NCI-H460 (cell line): ENCODE measurements at regions not wholly inside any gene's neighbourhood (a gene's known extent, or its start where the extent isn't known, plus 50 kb on each side); places are given as distances from the start of the nearest gene placed in this dataset.

Experiments
- DNase-seq: peaks from one replicate; pipeline ENCODE4 v3.0.0-alpha.2; 2016; ENCODE audit warnings: low read depth; ENCODE audit errors: extremely low read depth

- no peak for DNase-seq
Measured at GRCh38 chr11:42161886-42162285, 702.4 kb upstream of the LRRC4C start.

GRCh38 chr11:42169191-42169590 is 709.7 kb upstream of the LRRC4C start:
- no peak for DNase-seq

DNA sequence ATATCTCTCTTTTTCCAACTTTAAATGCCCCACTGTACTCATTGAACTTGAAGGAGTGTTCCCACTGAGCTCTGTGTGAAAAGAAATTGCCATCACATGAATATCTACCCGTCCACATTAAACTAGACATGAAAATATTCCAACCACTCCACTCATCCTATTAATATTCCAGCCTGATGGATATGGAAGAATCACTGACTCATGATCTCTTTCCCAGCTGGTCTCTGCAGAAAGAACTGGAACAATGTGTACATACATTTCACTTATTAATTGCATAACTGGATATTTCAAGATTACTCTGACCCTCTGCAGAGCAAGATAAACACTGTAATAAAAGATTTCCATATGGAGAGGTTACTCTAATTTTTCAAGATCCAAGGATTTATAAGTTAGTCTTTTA is 711.1 kb upstream of the LRRC4C start:
- no peak for DNase-seq

GRCh38 chr11:42171046-42171445 is 711.6 kb upstream of the LRRC4C start:
- no peak for DNase-seq

DNA sequence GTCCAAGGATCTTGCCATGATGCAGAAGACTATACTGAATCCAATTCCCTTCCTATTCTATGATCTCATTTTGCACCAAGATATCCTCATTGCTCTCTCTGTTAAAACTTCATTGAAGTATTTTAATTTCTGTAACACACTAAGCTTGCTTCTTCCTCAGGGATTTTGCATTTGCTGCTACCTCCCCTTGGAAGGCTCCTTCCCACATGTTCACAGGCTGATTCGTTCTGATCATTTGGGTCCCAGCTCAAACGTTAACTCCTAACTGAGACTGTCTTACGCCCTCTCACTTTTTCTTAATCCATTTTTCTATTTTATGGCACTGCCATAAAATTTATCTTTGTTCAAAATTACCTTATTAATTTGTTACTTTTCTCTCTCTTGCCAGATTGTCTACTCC is 713.0 kb upstream of the LRRC4C start:
- DNase-seq = no peak

DNA sequence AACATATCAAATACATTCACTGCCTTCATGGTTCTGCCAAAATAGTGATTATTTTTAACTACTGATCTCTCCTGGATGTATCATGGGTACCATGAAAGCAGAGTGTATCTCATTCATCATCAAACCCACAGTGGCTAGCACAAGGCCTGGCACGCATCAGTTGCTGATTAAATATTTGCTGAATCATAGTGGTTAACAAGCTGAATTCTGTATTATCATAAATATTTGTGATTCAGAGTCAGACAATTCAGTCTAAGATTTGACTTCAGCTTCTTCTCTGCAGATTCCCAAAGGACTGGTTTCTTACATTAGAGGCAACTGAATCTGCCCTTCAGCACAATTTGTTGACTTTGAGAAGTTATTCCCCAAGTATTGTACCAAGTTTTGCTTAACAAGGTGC is 715.8 kb upstream of the LRRC4C start:
- no peak for DNase-seq

- no peak for DNase-seq
Measured at GRCh38 chr11:42179216-42179615, 719.8 kb upstream of the LRRC4C start.

DNA sequence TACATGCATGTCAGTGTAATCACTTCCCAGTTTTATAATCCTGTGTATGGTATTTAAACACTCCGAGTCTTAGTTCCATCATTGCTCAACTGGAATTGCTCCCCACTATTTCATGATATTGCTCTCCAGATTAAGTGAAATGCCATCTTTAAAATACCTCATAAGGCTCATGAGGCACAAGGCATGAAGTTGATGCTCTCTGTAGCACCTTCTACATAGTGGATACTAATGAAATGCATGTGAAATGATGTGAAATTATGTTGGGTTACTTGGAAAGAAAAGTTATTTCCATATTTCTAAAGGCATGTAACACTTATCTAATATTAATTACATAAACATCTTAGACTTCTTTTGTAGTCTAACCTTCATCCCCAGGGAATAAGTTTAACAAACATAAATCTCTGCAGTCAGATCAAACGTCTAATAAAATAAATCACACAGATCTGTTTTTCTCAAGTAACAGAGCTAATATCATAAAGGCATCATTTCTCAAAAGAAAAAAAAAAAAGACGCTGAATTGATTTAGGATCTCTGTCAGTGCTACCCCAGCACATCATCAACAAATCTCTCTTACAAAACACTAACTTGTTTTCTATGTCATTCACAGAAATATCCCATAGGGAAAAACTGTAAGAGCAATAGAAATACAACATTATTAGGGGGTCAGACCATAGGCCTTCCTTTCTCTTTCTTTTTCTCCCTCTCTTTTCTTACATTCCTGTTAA is 736.0 kb upstream of the LRRC4C start:
- no peak for DNase-seq

DNA sequence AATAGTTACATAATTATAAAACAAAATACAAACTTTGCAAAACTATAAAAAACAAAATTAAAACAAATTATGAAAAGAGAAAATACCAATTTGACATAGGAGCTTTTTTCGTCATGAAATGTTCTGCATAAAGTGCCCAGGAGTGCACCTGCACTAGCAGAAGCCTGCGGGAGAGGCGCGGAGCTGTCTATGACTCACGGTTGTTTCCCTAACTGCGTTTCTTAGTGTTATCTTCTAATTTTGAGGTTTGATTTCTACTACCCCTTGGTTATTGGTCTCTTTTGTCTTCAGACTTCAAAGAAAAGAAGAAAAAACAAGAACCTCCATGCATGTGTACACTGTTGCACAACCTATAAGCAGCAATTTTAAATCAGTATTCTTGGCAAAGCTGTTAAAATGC is 740.9 kb upstream of the LRRC4C start:
- no peak for DNase-seq

GRCh38 chr11:42201603-42202148 is 742.2 kb upstream of the LRRC4C start:
- DNase-seq = no peak

DNA sequence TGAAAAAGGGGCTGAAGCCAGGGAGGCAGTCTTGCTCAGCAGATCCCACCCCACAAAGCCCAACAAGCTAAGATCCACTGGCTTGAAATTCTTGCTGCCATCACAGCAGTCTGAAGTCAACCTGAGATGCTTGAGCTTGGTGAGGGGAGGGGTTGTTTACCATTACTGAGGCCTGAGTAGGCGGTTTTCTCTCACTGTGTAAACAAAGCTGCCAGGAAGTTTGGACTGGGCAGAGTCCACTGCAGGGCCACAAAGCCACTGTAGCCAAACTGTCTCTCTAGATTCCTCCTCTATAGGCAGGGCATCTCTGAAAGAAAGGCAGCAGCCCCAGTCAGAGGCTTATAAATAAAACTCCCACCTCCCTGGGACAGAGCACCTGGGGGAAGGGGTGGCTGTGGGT is 746.1 kb upstream of the LRRC4C start:
- DNase-seq = no peak

- no peak for DNase-seq
Measured at GRCh38 chr11:42225664-42226063, 766.2 kb upstream of the LRRC4C start.

GRCh38 chr11:42232673-42233072 is 773.2 kb upstream of the LRRC4C start:
- DNase-seq = no peak

GRCh38 chr11:42234451-42234951 is 775.0 kb upstream of the LRRC4C start:
- no peak for DNase-seq

DNA sequence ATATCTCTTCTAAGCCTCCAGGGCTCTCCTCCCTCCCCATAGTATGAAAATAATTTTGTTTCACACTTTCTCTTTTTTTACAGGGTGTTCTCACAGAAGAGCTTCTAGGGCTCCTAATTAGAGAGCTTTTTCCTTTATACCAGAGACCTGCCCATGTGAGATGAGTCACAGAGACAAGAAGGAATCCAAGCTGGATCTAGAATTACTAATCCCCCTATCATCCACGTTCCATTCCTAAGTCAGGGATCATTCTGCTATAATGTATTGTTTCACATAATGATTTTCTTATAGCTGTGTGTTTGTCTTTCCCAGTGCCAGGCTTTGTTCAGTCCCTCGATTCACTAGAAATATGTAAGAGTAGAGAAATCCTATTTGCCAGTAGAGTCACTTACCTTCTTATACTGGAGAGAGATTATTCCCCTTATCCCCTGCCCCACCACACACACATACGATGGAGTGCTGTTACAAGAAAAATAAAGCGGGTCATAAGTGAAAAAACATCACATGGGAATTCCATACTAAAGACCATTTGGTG is 778.3 kb upstream of the LRRC4C start:
- no peak for DNase-seq

- no peak for DNase-seq
Measured at GRCh38 chr11:42239188-42239587, 779.7 kb upstream of the LRRC4C start.

GRCh38 chr11:42243385-42243784 is 783.9 kb upstream of the LRRC4C start:
- DNase-seq = no peak

GRCh38 chr11:42244376-42244775 is 784.9 kb upstream of the LRRC4C start:
- DNase-seq = no peak

- DNase-seq = no peak
Measured at GRCh38 chr11:42249401-42249800, 789.9 kb upstream of the LRRC4C start.

DNA sequence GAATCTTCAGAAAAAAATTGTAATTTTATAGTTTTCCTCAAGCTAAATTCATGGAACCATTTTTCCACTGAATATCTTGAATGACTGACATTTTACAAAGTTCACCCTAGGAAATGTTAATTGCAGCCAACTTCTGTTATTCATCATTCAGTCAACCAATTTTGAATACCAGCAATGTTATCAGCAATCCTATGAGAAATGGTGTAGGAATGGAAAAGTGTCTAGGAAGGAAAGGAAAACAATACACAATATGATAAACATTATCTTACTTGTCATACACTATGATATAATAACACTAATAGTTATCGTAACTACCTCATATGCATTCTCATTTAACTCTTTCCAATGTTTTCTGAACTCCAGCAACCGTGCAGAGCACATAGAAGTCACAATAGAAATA is 790.5 kb upstream of the LRRC4C start:
- DNase-seq = no peak

DNA sequence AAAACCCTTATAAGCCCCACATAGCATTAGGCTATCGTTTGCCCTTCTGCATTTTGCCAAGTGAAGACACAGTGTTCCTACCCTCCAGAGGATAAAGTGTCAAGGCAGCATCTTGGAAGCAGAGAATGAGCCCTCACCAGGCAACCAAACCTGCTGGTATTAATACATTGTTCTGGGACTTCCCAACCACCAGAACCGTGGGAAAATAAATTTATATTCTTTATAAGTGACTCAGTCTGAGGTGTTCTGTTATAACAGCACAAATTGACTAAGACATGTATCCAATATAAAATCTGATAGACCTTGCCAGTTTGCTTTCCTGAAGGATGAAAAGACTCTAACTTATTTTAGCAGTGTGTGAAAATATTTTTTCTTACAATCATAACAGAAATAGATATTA is 792.5 kb upstream of the LRRC4C start:
- DNase-seq = no peak

DNA sequence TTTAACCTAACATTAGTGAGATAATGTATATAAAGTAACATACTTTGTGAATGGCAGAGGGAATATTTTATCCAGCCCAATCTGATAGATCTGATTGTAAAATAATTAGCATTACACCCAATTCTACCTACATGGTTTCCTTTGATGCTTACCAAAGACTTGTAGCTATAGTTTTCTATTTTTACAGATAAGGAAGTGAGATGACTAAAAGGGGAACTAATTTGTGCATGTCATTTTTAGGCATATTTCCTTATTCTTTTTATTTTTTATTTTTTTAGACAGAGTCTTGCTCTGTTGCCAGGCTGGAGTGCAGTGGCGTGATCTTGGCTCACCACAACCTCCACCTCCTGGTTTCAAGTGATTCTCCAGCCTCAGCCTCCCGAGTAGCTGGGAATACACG is 793.7 kb upstream of the LRRC4C start:
- DNase-seq = no peak
